ENCODE measurements at regions not wholly inside any gene's neighbourhood (a gene's known extent, or its start where the extent isn't known, plus 50 kb on each side); places are given as distances from the start of the nearest gene placed in this dataset.

GRCh38 chr2:136182315-136182714 lies 64.4 kb upstream of the CXCR4 start:
- CTCF ChIA-PET = no interaction called here

GRCh38 chr2:136179602-136179975 lies 61.6 kb upstream of the CXCR4 start:
- Histone ChIP-seq H3K27ac (ENCODE audit: low read depth, low read length) (no peak overlapping the region), H3K4me3 (ENCODE audit: low read length) (no peak overlapping the region), H3K9me3 (ENCODE audit: control insufficient read depth in 2 of 3, low read length in 3 of 3) (no peaks in the 10 kb centered on the region), H3K4me1 (ENCODE audit: control insufficient read depth in 2 of 2, insufficient read depth in 2 of 2, low read length in 2 of 2) (peaks cover 4 to 6% of the 10 kb centered on the region in 2 donors), H3K36me3 (ENCODE audit: control insufficient read depth in 2 of 3, insufficient read depth in 3 of 3, low read length in 3 of 3) (no peaks in the 10 kb centered on the region), H3K27me3 (ENCODE audit: control insufficient read depth in 2 of 2, insufficient read depth in 2 of 2, low read length in 2 of 2) (no peaks in the 10 kb centered on the region)
- peaks cover 8 to 38% (median 20%) of the 10 kb centered on the region in 7 donors for H3K4me1 Mint-ChIP-seq
- intact Hi-C loops (cut with micrococcal nuclease) = loop anchor here in 1 of 2 donors (5.0 kb wide), 1 partner anchor 42 kb away; no protein-coding TSS in a partner anchor
- ChIA-PET POLR2A (interaction anchor here (0.6 to 2.1 kb wide), 6 partner anchors 43 to 146 kb away, joined by 3 to 10 read pairs (median 4); no protein-coding TSS in a partner anchor), CTCF (no interaction called here)
- peaks cover 0 to 7% (median 5%) of the 10 kb centered on the region in 5 donors for H3K36me3 Mint-ChIP-seq
- H3K9me3 Mint-ChIP-seq = peaks cover 0 to 15% (median 3%) of the 10 kb centered on the region in 11 donors
- DNase-seq (no peak), ATAC-seq (no peak)
- H3K27me3 Mint-ChIP-seq = peaks cover 0 to 11% (median 0%) of the 10 kb centered on the region in 5 donors
- peak overlapping the region in 4 of 9 donors; percentile 5 to 73 (median 30) for H3K27ac Mint-ChIP-seq
- H3K4me3 Mint-ChIP-seq = no peak overlapping the region

More at GRCh38 chr2:136182315-136182714, 64.4 kb upstream of the CXCR4 start:
- Mint-ChIP-seq H3K4me1 (peaks cover 4 to 25% (median 9%) of the 10 kb centered on the region in 7 donors), H3K4me3 (no peak overlapping the region), H3K36me3 (peaks cover 0 to 7% (median 5%) of the 10 kb centered on the region in 5 donors), H3K27me3 (peaks cover 0 to 8% (median 0%) of the 10 kb centered on the region in 5 donors), H3K27ac (peak overlapping the region in 4 of 9 donors; percentile 5 to 79 (median 24)), H3K9me3 (peaks cover 0 to 14% (median 0%) of the 10 kb centered on the region in 11 donors)
- POLR2A ChIA-PET = no interaction called here
- ATAC-seq = no peak
- H3K4me3 ChIP-seq (ENCODE audit: low read length) = no peak overlapping the region
- no peaks in the 10 kb centered on the region for H3K9me3 ChIP-seq (ENCODE audit: control insufficient read depth in 2 of 3, low read length in 3 of 3)
- H3K4me1 ChIP-seq (ENCODE audit: control insufficient read depth in 2 of 2, insufficient read depth in 2 of 2, low read length in 2 of 2) = peaks cover 0 to 6% of the 10 kb centered on the region in 2 donors
- no peaks in the 10 kb centered on the region for H3K27me3 ChIP-seq (ENCODE audit: control insufficient read depth in 2 of 2, insufficient read depth in 2 of 2, low read length in 2 of 2)
- H3K36me3 ChIP-seq (ENCODE audit: control insufficient read depth in 2 of 3, insufficient read depth in 3 of 3, low read length in 3 of 3) = no peaks in the 10 kb centered on the region
- DNase-seq = no peak
- intact Hi-C loops (cut with micrococcal nuclease) = no loop called here
- no peak overlapping the region for H3K27ac ChIP-seq (ENCODE audit: low read depth, low read length)

- Histone ChIP-seq H3K4me3 (ENCODE audit: low read length) (no peak overlapping the region), H3K4me1 (ENCODE audit: control insufficient read depth in 2 of 2, insufficient read depth in 2 of 2, low read length in 2 of 2) (peaks cover 4 to 6% of the 10 kb centered on the region in 2 donors), H3K36me3 (ENCODE audit: control insufficient read depth in 2 of 3, insufficient read depth in 3 of 3, low read length in 3 of 3) (no peaks in the 10 kb centered on the region), H3K27me3 (ENCODE audit: control insufficient read depth in 2 of 2, insufficient read depth in 2 of 2, low read length in 2 of 2) (no peaks in the 10 kb centered on the region), H3K9me3 (ENCODE audit: control insufficient read depth in 2 of 3, low read length in 3 of 3) (no peaks in the 10 kb centered on the region), H3K27ac (ENCODE audit: low read depth, low read length) (no peak overlapping the region)
- CTCF ChIA-PET = no interaction called here
- Mint-ChIP-seq H3K4me3 (no peak overlapping the region), H3K27me3 (peaks cover 0 to 8% (median 0%) of the 10 kb centered on the region in 5 donors), H3K36me3 (peaks cover 0 to 7% (median 5%) of the 10 kb centered on the region in 5 donors), H3K27ac (peak overlapping the region in 4 of 9 donors; percentile 12 to 57 (median 42)), H3K9me3 (peaks cover 0 to 14% (median 3%) of the 10 kb centered on the region in 11 donors), H3K4me1 (peaks cover 8 to 38% (median 20%) of the 10 kb centered on the region in 7 donors)
- no peak for DNase-seq
- intact Hi-C loops (cut with micrococcal nuclease) = loop anchor here in 1 of 2 donors (5.0 kb wide), 1 partner anchor 42 kb away; no protein-coding TSS in a partner anchor
- ATAC-seq = no peak
- POLR2A ChIA-PET = interaction anchor here (0.6 to 2.1 kb wide), 5 partner anchors 42 to 138 kb away, joined by 3 to 10 read pairs (median 5); no protein-coding TSS in a partner anchor
Observed at GRCh38 chr2:136178941-136179601, 61.1 kb upstream of the CXCR4 start.

- H3K4me1 ChIP-seq (ENCODE audit: control insufficient read depth in 2 of 2, insufficient read depth in 2 of 2, low read length in 2 of 2) = peaks cover 6 to 9% of the 10 kb centered on the region in 2 donors
- DNase-seq = no peak
- CTCF ChIA-PET = interaction anchor here (0.7 kb wide), 1 partner anchor 129 kb away, joined by 3 read pairs; no protein-coding TSS in a partner anchor
- H3K36me3 Mint-ChIP-seq = peaks cover 0 to 14% (median 5%) of the 10 kb centered on the region in 5 donors
- no peaks in the 10 kb centered on the region for H3K27me3 ChIP-seq (ENCODE audit: control insufficient read depth in 2 of 2, insufficient read depth in 2 of 2, low read length in 2 of 2)
- H3K4me1 Mint-ChIP-seq = peaks cover 14 to 53% (median 30%) of the 10 kb centered on the region in 7 donors
- no peaks in the 10 kb centered on the region for H3K36me3 ChIP-seq (ENCODE audit: control insufficient read depth in 2 of 3, insufficient read depth in 3 of 3, low read length in 3 of 3)
- ATAC-seq = peak; percentile 12
- intact Hi-C loops (cut with micrococcal nuclease) = loop anchor here in 1 of 2 donors (5.0 kb wide), 1 partner anchor 39 kb away; no protein-coding TSS in a partner anchor
- H3K9me3 Mint-ChIP-seq = peaks cover 0 to 14% (median 2%) of the 10 kb centered on the region in 11 donors
- no peak overlapping the region for H3K4me3 Mint-ChIP-seq
- H3K27ac Mint-ChIP-seq = peak overlapping the region in 1 of 9 donors; percentile 42
- POLR2A ChIA-PET = interaction anchor here (1.0 kb wide), 1 partner anchor 39 kb away, joined by 3 read pairs; no protein-coding TSS in a partner anchor
- no peaks in the 10 kb centered on the region for H3K9me3 ChIP-seq (ENCODE audit: control insufficient read depth in 2 of 3, low read length in 3 of 3)
- no peak overlapping the region for H3K4me3 ChIP-seq (ENCODE audit: low read length)
- H3K27me3 Mint-ChIP-seq = peaks cover 0 to 9% (median 0%) of the 10 kb centered on the region in 5 donors
- no peak overlapping the region for H3K27ac ChIP-seq (ENCODE audit: low read depth, low read length)
Observed at GRCh38 chr2:136175868-136176267, 57.9 kb upstream of the CXCR4 start.

- peaks cover 0 to 16% (median 5%) of the 10 kb centered on the region in 5 donors for H3K36me3 Mint-ChIP-seq
- no peak overlapping the region for H3K4me3 ChIP-seq (ENCODE audit: low read length)
- ChIA-PET CTCF (no interaction called here), POLR2A (interaction anchor here (1.0 kb wide), 1 partner anchor 39 kb away, joined by 3 read pairs; no protein-coding TSS in a partner anchor)
- H3K9me3 ChIP-seq (ENCODE audit: control insufficient read depth in 2 of 3, low read length in 3 of 3) = no peaks in the 10 kb centered on the region
- intact Hi-C loops (cut with micrococcal nuclease) = loop anchor here in 1 of 2 donors (5.0 kb wide), 1 partner anchor 38 kb away; no protein-coding TSS in a partner anchor
- H3K4me1 Mint-ChIP-seq = peaks cover 14 to 57% (median 30%) of the 10 kb centered on the region in 7 donors
- H3K4me3 Mint-ChIP-seq = no peak overlapping the region
- DNase-seq (no peak), ATAC-seq (no peak)
- H3K27ac ChIP-seq (ENCODE audit: low read depth, low read length) = no peak overlapping the region
- peaks cover 0 to 15% (median 2%) of the 10 kb centered on the region in 11 donors for H3K9me3 Mint-ChIP-seq
- peaks cover 5 to 9% of the 10 kb centered on the region in 2 donors for H3K4me1 ChIP-seq (ENCODE audit: control insufficient read depth in 2 of 2, insufficient read depth in 2 of 2, low read length in 2 of 2)
- no peaks in the 10 kb centered on the region for H3K27me3 ChIP-seq (ENCODE audit: control insufficient read depth in 2 of 2, insufficient read depth in 2 of 2, low read length in 2 of 2)
- peaks cover 0 to 9% (median 0%) of the 10 kb centered on the region in 5 donors for H3K27me3 Mint-ChIP-seq
- no peaks in the 10 kb centered on the region for H3K36me3 ChIP-seq (ENCODE audit: control insufficient read depth in 2 of 3, insufficient read depth in 3 of 3, low read length in 3 of 3)
- peak overlapping the region in 1 of 9 donors; percentile 37 for H3K27ac Mint-ChIP-seq
Observed at GRCh38 chr2:136175466-136175865, 57.5 kb upstream of the CXCR4 start.

GRCh38 chr2:136173126-136173525 lies 55.2 kb upstream of the CXCR4 start:
- Histone ChIP-seq H3K4me3 (ENCODE audit: low read length) (no peak overlapping the region), H3K4me1 (ENCODE audit: control insufficient read depth in 2 of 2, insufficient read depth in 2 of 2, low read length in 2 of 2) (peaks cover 0 to 9% of the 10 kb centered on the region in 2 donors), H3K9me3 (ENCODE audit: control insufficient read depth in 2 of 3, low read length in 3 of 3) (no peaks in the 10 kb centered on the region), H3K27ac (ENCODE audit: low read depth, low read length) (no peak overlapping the region), H3K36me3 (ENCODE audit: control insufficient read depth in 2 of 3, insufficient read depth in 3 of 3, low read length in 3 of 3) (no peaks in the 10 kb centered on the region), H3K27me3 (ENCODE audit: control insufficient read depth in 2 of 2, insufficient read depth in 2 of 2, low read length in 2 of 2) (no peaks in the 10 kb centered on the region)
- DNase-seq = no peak
- peaks cover 6 to 54% (median 30%) of the 10 kb centered on the region in 7 donors for H3K4me1 Mint-ChIP-seq
- CTCF ChIA-PET = no interaction called here
- ATAC-seq = no peak
- peaks cover 0 to 18% (median 0%) of the 10 kb centered on the region in 11 donors for H3K9me3 Mint-ChIP-seq
- POLR2A ChIA-PET = interaction anchor here (1.1 to 2.6 kb wide), 2 partner anchors 12 to 37 kb away, joined by 3 to 15 read pairs; no protein-coding TSS in a partner anchor
- H3K4me3 Mint-ChIP-seq = no peak overlapping the region
- intact Hi-C loops (cut with micrococcal nuclease) = loop anchor here in 1 of 2 donors (2.0 kb wide), 1 partner anchor 54 kb away; the partner anchor contains the start of gene CXCR4
- no peak overlapping the region for H3K27ac Mint-ChIP-seq
- H3K36me3 Mint-ChIP-seq = peaks cover 0 to 15% (median 5%) of the 10 kb centered on the region in 5 donors
- H3K27me3 Mint-ChIP-seq = peaks cover 0 to 9% (median 0%) of the 10 kb centered on the region in 5 donors

Measured in naive thymus-derived CD4-positive, alpha-beta T cell (primary cell).